ENCODE measurements at regions not wholly inside any gene's neighbourhood (a gene's known extent, or its start where the extent isn't known, plus 50 kb on each side); places are given as distances from the start of the nearest gene placed in this dataset.
A peak's percentile ranks its signal among the peaks of the same experiment; 100 is the strongest.

- TF ChIP-seq TEAD4 (IDR thresholded peaks at IDR 0.05; ENCODE audit: borderline replicate concordance, insufficient read depth) = no peak
- peak; percentile 78 for TF ChIP-seq USF1 (IDR thresholded peaks at IDR 0.05; ENCODE audit: borderline replicate concordance, low read depth)
- TF ChIP-seq GABPA (IDR thresholded peaks at IDR 0.05; ENCODE audit: low read depth) = no peak
- TF ChIP-seq SMC3 (IDR thresholded peaks at IDR 0.05; ENCODE audit: low read depth, low read length) = peak; percentile 88
- no peak; the same call in 1 of the 2 replicates for TF ChIP-seq RCOR1 (IDR thresholded peaks at IDR 0.05; ENCODE audit: low read length)
These were observed 73.9 kb downstream of the CXCL12 start (continued) for GRCh38 chr10:44310762-44311562.

- ChIA-PET POLR2A (interaction anchor here (0.6 kb wide), 1 partner anchor 405 kb away, joined by 3 read pairs; no protein-coding TSS in a partner anchor), CTCF (interaction anchor here (0.6 to 7.9 kb wide), 21 partner anchors 9 to 640 kb away, joined by 3 to 97 read pairs (median 5); no protein-coding TSS in a partner anchor)
- peaks cover 0 to 30% of the 10 kb centered on the region in 2 experiments; a peak in 1 of 4 replicates for H3K4me1 ChIP-seq (ENCODE audit: control insufficient read depth in 1 of 2, insufficient read depth in 2 of 2, low read depth in 1 of 2, low read length in 1 of 2)
- no peak overlapping the region; a peak in 1 of 4 replicates for H3K27ac ChIP-seq (ENCODE audit: low read depth in 2 of 2, low read length in 1 of 2)
- no peak overlapping the region for H3K4me3 ChIP-seq (ENCODE audit: low read depth in 2 of 2, low read length in 1 of 2)
- 81% methylated on average over 30 of the region's 32 CpGs for whole genome bisulfite sequencing (ENCODE audit: low lambda C conversion rate)
- no peaks in the 10 kb centered on the region for H3K27me3 ChIP-seq (ENCODE audit: insufficient read depth)
- no peak overlapping the region for H2AFZ ChIP-seq (ENCODE audit: low read depth)
- H3K9ac ChIP-seq = no peak overlapping the region
- no peaks in the 10 kb centered on the region for H3K9me2 ChIP-seq
- DNase-seq = no peak
- no peaks in the 10 kb centered on the region for H3K79me2 ChIP-seq (ENCODE audit: insufficient read depth)
- no peaks in the 10 kb centered on the region for H3K9me3 ChIP-seq
- TF ChIP-seq EZH2phosphoT487 (IDR thresholded peaks at IDR 0.05; ENCODE audit: borderline replicate concordance, low read depth) = no peak
- no peak for TF ChIP-seq FOXM1 (IDR thresholded peaks at IDR 0.05; ENCODE audit: low read depth)
- no peak for TF ChIP-seq MAX (IDR thresholded peaks at IDR 0.05; ENCODE audit: low read depth)
- TF ChIP-seq RAD21 (IDR thresholded peaks at IDR 0.05; ENCODE audit: low read length) = no peak
- no peak for TF ChIP-seq MEF2A (IDR thresholded peaks at IDR 0.05; ENCODE audit: borderline replicate concordance, low read depth)
- no peak for TF ChIP-seq GATA2 (CRISPR knock-in tag; IDR thresholded peaks at IDR 0.05)
- no peak for TF ChIP-seq ZBTB33 (IDR thresholded peaks at IDR 0.05; ENCODE audit: borderline replicate concordance, low read depth)
- TF ChIP-seq FOSL2 (IDR thresholded peaks at IDR 0.05; ENCODE audit: borderline replicate concordance, low read depth) = no peak
- TF ChIP-seq EP300 (IDR thresholded peaks at IDR 0.05; ENCODE audit: borderline replicate concordance in 1 of 2, low read depth in 1 of 2, low read length in 1 of 2) = no peak
- no peak for TF ChIP-seq GABPA (IDR thresholded peaks at IDR 0.05; ENCODE audit: low read depth)
- no peak for TF ChIP-seq RCOR1 (IDR thresholded peaks at IDR 0.05; ENCODE audit: low read length)
- TF ChIP-seq RXRA (IDR thresholded peaks at IDR 0.05; ENCODE audit: borderline replicate concordance, low read depth) = no peak
- no peak for TF ChIP-seq FOXJ3 (CRISPR knock-in tag; IDR thresholded peaks at IDR 0.05)
- no peak for TF ChIP-seq PBX3 (IDR thresholded peaks at IDR 0.05)
- TF ChIP-seq TCF12 (IDR thresholded peaks at IDR 0.05) = no peak
- TF ChIP-seq TEAD4 (IDR thresholded peaks at IDR 0.05; ENCODE audit: borderline replicate concordance, insufficient read depth) = no peak
- TF ChIP-seq RFX5 (IDR thresholded peaks at IDR 0.05; ENCODE audit: low read length) = no peak
- TF ChIP-seq SIN3A (IDR thresholded peaks at IDR 0.05; ENCODE audit: borderline replicate concordance, low read depth, low read length) = no peak
- TF ChIP-seq POLR2AphosphoS5 (IDR thresholded peaks at IDR 0.05; ENCODE audit: low read depth, low read length) = no peak
- no peak overlapping the region for H3K4me2 ChIP-seq
- no peaks in the 10 kb centered on the region for H4K20me1 ChIP-seq (ENCODE audit: insufficient read depth)
- H3F3A ChIP-seq (replicated peaks; ENCODE audit: insufficient read depth) = peaks cover 3% of the 10 kb centered on the region
- H3K36me3 ChIP-seq (replicated peaks in 1 of 2; ENCODE audit: control insufficient read depth in 1 of 2, insufficient read depth in 2 of 2, low read length in 1 of 2) = no peaks in the 10 kb centered on the region
These were observed 74.7 kb downstream of the CXCL12 start for GRCh38 chr10:44309939-44310761.
